ENCODE measurements at regions not wholly inside any gene's neighbourhood (a gene's known extent, or its start where the extent isn't known, plus 50 kb on each side); places are given as distances from the start of the nearest gene placed in this dataset.

GRCh38 chr12:93016752-93017350 lies 87.8 kb upstream of the EEA1 start:
- H3F3A ChIP-seq (ENCODE audit: insufficient read depth), result no peaks in the 10 kb centered on the region
- H3K36me3 ChIP-seq (ENCODE audit: low read depth), result no peaks in the 10 kb centered on the region
- no peak for TF ChIP-seq EZH2phosphoT487 (IDR thresholded peaks at IDR 0.05; ENCODE audit: insufficient read depth, low read depth)
- no peak for TF ChIP-seq EZH2 (IDR thresholded peaks at IDR 0.05; ENCODE audit: insufficient read depth, poor library complexity, severe bottlenecking)
- no peaks in the 10 kb centered on the region for H4K20me1 ChIP-seq (ENCODE audit: insufficient read depth)
- H3K27me3 ChIP-seq (replicated peaks; ENCODE audit: insufficient read depth), result no peaks in the 10 kb centered on the region
- H3K4me1 ChIP-seq (ENCODE audit: insufficient read depth), result no peaks in the 10 kb centered on the region
- H3K4me2 ChIP-seq (ENCODE audit: unreplicated experiment), result no peak overlapping the region
- H3K4me3 ChIP-seq, result no peak overlapping the region
- H3K27ac ChIP-seq, result no peak overlapping the region
- no peak overlapping the region for H2AFZ ChIP-seq
- H3K9ac ChIP-seq, result no peak overlapping the region
- WGBS, 2 experiments (ENCODE audit: low coverage in 1 of 2, low lambda C conversion rate in 2 of 2, missing lambda C conversion rate in 2 of 2), result 31 to 38% methylated on average over 4 of the region's 4 CpGs
- no peaks in the 10 kb centered on the region for H3K79me2 ChIP-seq (ENCODE audit: insufficient read depth)
- H3K9me3 ChIP-seq (ENCODE audit: low read depth), result no peaks in the 10 kb centered on the region
- H3K9me2 ChIP-seq (ENCODE audit: insufficient read depth), result no peaks in the 10 kb centered on the region
- DNase-seq, result no peak
- in situ Hi-C loops (cut with MboI), result no loop called here

GRCh38 chr12:93018610-93019009 lies 89.5 kb upstream of the EEA1 start:
- Histone ChIP-seq H3K4me2 (ENCODE audit: unreplicated experiment) (no peak overlapping the region), H4K20me1 (ENCODE audit: insufficient read depth) (no peaks in the 10 kb centered on the region), H3K79me2 (ENCODE audit: insufficient read depth) (no peaks in the 10 kb centered on the region), H3K27me3 (replicated peaks; ENCODE audit: insufficient read depth) (no peaks in the 10 kb centered on the region), H2AFZ (no peak overlapping the region), H3K27ac (no peak overlapping the region), H3K36me3 (ENCODE audit: low read depth) (no peaks in the 10 kb centered on the region), H3F3A (ENCODE audit: insufficient read depth) (no peaks in the 10 kb centered on the region), H3K9me2 (ENCODE audit: insufficient read depth) (no peaks in the 10 kb centered on the region), H3K9me3 (ENCODE audit: low read depth) (no peaks in the 10 kb centered on the region), H3K9ac (no peak overlapping the region), H3K4me1 (ENCODE audit: insufficient read depth) (no peaks in the 10 kb centered on the region), H3K4me3 (no peak overlapping the region)
- WGBS, 2 experiments (ENCODE audit: low coverage in 1 of 2, low lambda C conversion rate in 2 of 2, missing lambda C conversion rate in 2 of 2), result 91 to 96% methylated on average over 2 of the region's 2 CpGs
- DNase-seq, result no peak
- in situ Hi-C loops (cut with MboI), result no loop called here
- TF ChIP-seq EZH2phosphoT487 (IDR thresholded peaks at IDR 0.05; ENCODE audit: insufficient read depth, low read depth) (no peak), EZH2 (IDR thresholded peaks at IDR 0.05; ENCODE audit: insufficient read depth, poor library complexity, severe bottlenecking) (no peak)

GRCh38 chr12:93019212-93019927 lies 90.3 kb upstream of the EEA1 start:
- no peaks in the 10 kb centered on the region for H3K4me1 ChIP-seq (ENCODE audit: insufficient read depth)
- H3K79me2 ChIP-seq (ENCODE audit: insufficient read depth), result no peaks in the 10 kb centered on the region
- H3K27me3 ChIP-seq (replicated peaks; ENCODE audit: insufficient read depth), result no peaks in the 10 kb centered on the region
- H2AFZ ChIP-seq, result no peak overlapping the region
- no peak overlapping the region for H3K4me2 ChIP-seq (ENCODE audit: unreplicated experiment)
- WGBS, 2 experiments (ENCODE audit: low coverage in 1 of 2, low lambda C conversion rate in 2 of 2, missing lambda C conversion rate in 2 of 2), result 79 to 83% methylated on average over 9 of the region's 9 CpGs
- no peaks in the 10 kb centered on the region for H3K9me3 ChIP-seq (ENCODE audit: low read depth)
- no peak overlapping the region for H3K27ac ChIP-seq
- no peak overlapping the region for H3K4me3 ChIP-seq
- H3K36me3 ChIP-seq (ENCODE audit: low read depth), result no peaks in the 10 kb centered on the region
- TF ChIP-seq EZH2phosphoT487 (IDR thresholded peaks at IDR 0.05; ENCODE audit: insufficient read depth, low read depth) (no peak), EZH2 (IDR thresholded peaks at IDR 0.05; ENCODE audit: insufficient read depth, poor library complexity, severe bottlenecking) (no peak)
- H3F3A ChIP-seq (ENCODE audit: insufficient read depth), result no peaks in the 10 kb centered on the region
- DNase-seq, result no peak
- no peaks in the 10 kb centered on the region for H4K20me1 ChIP-seq (ENCODE audit: insufficient read depth)
- in situ Hi-C loops (cut with MboI), result no loop called here
- no peaks in the 10 kb centered on the region for H3K9me2 ChIP-seq (ENCODE audit: insufficient read depth)
- no peak overlapping the region for H3K9ac ChIP-seq

- Histone ChIP-seq H3K9me3 (ENCODE audit: low read depth) (no peaks in the 10 kb centered on the region), H3K4me3 (no peak overlapping the region)
- in situ Hi-C loops (cut with MboI), result no loop called here
Measured at GRCh38 chr12:93019975-93020630, 91.0 kb upstream of the EEA1 start.

More at GRCh38 chr12:93019975-93020630, 91.0 kb upstream of the EEA1 start:
- H3K4me1 ChIP-seq (ENCODE audit: insufficient read depth), result no peaks in the 10 kb centered on the region
- no peaks in the 10 kb centered on the region for H3K79me2 ChIP-seq (ENCODE audit: insufficient read depth)
- no peaks in the 10 kb centered on the region for H3K36me3 ChIP-seq (ENCODE audit: low read depth)
- no peaks in the 10 kb centered on the region for H4K20me1 ChIP-seq (ENCODE audit: insufficient read depth)
- no peak overlapping the region for H3K4me2 ChIP-seq (ENCODE audit: unreplicated experiment)
- 86 to 92% methylated on average over 8 of the region's 8 CpGs for WGBS, 2 experiments (ENCODE audit: low coverage in 1 of 2, low lambda C conversion rate in 2 of 2, missing lambda C conversion rate in 2 of 2)
- no peaks in the 10 kb centered on the region for H3K27me3 ChIP-seq (replicated peaks; ENCODE audit: insufficient read depth)
- no peak overlapping the region for H3K9ac ChIP-seq
- H3F3A ChIP-seq (ENCODE audit: insufficient read depth), result no peaks in the 10 kb centered on the region
- no peaks in the 10 kb centered on the region for H3K9me2 ChIP-seq (ENCODE audit: insufficient read depth)
- H3K27ac ChIP-seq, result no peak overlapping the region
- H2AFZ ChIP-seq, result no peak overlapping the region
- no peak for DNase-seq
- no peak for TF ChIP-seq EZH2phosphoT487 (IDR thresholded peaks at IDR 0.05; ENCODE audit: insufficient read depth, low read depth)
- no peak for TF ChIP-seq EZH2 (IDR thresholded peaks at IDR 0.05; ENCODE audit: insufficient read depth, poor library complexity, severe bottlenecking)
